ENCODE measurements at regions not wholly inside any gene's neighbourhood (a gene's known extent, or its start where the extent isn't known, plus 50 kb on each side); places are given as distances from the start of the nearest gene placed in this dataset.

DNA sequence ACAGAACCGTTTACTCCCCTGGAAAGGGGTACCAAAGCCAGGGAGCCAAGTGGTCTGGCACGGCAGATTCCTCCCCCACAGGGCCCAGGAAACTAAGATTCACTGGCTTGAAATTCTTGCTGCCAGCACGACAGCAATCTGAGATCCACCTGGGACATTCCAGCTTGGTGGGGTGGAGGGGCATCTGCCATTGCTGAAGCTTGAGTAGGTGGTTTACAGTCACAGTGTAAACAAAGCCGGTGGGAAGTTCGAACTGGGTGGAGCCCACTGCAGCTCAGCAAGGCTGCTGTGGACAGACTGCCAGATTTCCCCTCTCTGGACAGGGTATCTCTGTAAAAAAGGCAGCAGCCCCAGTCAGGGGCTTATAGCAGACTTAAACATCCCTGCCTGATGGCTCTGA is 901.7 kb upstream of the LRRTM1 start:
- CTCF ChIA-PET: no interaction called here
- no peaks in the 10 kb centered on the region for H3K27me3 Mint-ChIP-seq
- H3K4me1 Mint-ChIP-seq: no peaks in the 10 kb centered on the region
- no peak overlapping the region for H3K4me3 Mint-ChIP-seq
- H3K9me3 Mint-ChIP-seq: peaks cover 21% of the 10 kb centered on the region
- no peaks in the 10 kb centered on the region for H3K36me3 Mint-ChIP-seq
- DNase-seq: no peak
- H3K27ac Mint-ChIP-seq: no peak overlapping the region

DNA sequence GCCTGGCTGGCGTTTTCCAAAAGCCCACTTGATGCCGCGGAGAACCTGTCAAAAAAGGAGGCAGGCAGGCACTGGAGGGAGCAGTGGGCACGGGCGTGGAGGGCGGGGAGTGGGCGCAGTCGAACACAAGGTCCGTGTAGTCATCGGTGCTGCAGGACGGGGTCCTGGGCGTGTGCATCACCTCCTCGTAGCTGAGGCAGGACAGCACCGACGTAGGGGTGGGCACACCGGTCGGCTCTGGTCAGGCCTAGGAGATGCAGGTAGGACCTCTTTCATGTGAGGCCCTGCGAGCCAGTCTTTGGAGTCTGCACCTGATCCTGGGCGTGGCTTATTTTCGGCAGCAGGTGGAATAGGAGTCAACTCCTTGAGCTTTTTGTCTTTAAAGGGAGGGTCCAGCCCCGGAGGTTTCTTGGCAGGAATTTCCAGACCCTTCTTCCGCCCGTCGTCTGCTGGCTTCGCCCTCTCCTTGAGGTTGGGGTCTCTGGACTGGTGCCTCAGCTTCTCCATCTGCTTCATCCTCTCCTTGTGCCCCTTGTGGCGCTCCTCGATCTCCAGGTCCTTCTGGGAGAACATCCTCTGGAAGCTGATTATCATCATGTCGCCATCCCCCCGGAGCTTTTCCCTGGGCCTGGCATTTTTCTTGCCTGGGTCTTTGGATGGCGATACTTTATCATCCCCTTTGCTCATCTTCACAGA is 892.5 kb upstream of the LRRTM1 start:
- H3K27ac Mint-ChIP-seq: no peak overlapping the region

DNA sequence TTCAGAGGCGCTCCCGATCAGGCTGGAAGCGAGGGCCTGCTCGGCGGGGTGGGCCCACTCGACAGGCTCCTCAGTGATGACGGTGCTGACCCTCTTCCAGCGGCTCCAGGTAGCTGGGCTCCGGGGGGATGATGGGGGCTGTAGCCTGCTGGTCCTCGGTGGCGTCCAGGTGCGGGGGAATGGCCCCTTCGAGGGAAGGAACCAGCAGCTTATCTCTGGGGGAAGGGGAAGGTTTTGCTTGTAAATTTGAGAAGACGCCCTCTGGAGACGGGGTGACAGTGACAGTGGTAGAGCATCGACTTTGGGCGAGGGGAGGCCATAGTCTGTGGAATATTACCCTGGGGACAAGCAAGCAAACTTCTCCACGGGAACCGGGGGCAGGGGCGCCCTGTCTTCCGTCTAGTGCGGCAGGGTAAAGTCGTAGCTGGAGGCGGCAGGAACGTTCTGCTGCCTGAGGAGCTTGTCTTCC is 891.9 kb upstream of the LRRTM1 start:
- CTCF ChIA-PET: no interaction called here
- no peak overlapping the region for H3K27ac Mint-ChIP-seq
- H3K4me3 Mint-ChIP-seq: no peak overlapping the region
- no peaks in the 10 kb centered on the region for H3K27me3 Mint-ChIP-seq
- H3K4me1 Mint-ChIP-seq: no peaks in the 10 kb centered on the region
- peaks cover 17% of the 10 kb centered on the region for H3K9me3 Mint-ChIP-seq
- DNase-seq: no peak
- H3K36me3 Mint-ChIP-seq: no peaks in the 10 kb centered on the region

More for the DNA sequence above, 892.5 kb upstream of the LRRTM1 start:
- Mint-ChIP-seq H3K4me3 (no peak overlapping the region), H3K4me1 (no peaks in the 10 kb centered on the region), H3K36me3 (no peaks in the 10 kb centered on the region), H3K9me3 (peaks cover 17% of the 10 kb centered on the region), H3K27me3 (no peaks in the 10 kb centered on the region)
- CTCF ChIA-PET: no interaction called here
- no peak for DNase-seq

DNA sequence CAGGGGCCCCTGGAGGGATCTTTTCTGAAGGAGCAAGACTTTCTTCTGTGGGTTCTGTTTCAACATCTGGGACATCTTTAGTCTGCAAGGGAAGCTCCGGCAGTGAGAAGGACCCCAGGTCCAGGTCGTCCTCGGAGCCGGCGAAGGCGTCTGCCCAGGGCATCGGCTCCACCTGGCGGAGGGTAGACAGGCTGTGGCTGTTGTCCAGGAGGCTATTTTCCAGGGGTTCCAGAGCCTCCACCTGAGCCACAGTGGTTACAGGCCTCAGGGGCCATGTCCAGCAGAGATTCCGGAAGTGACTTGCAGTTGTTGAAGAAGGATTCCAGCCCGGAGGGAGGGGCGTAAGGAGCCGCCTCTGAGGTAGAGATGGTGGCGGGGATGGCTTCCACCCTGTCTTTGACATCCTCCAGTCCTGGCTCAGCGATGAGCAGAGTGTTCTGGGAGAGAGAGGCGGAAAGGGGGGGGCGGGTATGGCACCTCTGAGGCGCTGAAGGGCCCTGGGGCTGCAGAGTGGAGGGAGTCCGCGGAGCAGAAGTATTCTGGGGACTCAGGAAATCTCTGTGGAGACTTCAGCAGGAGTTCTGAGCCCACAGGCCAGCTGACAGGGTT is 891.3 kb upstream of the LRRTM1 start:
- Mint-ChIP-seq H3K9me3 (peaks cover 18% of the 10 kb centered on the region), H3K27ac (no peak overlapping the region), H3K36me3 (no peaks in the 10 kb centered on the region), H3K27me3 (no peaks in the 10 kb centered on the region), H3K4me1 (no peaks in the 10 kb centered on the region), H3K4me3 (no peak overlapping the region)
- no peak for DNase-seq
- CTCF ChIA-PET: no interaction called here

DNA sequence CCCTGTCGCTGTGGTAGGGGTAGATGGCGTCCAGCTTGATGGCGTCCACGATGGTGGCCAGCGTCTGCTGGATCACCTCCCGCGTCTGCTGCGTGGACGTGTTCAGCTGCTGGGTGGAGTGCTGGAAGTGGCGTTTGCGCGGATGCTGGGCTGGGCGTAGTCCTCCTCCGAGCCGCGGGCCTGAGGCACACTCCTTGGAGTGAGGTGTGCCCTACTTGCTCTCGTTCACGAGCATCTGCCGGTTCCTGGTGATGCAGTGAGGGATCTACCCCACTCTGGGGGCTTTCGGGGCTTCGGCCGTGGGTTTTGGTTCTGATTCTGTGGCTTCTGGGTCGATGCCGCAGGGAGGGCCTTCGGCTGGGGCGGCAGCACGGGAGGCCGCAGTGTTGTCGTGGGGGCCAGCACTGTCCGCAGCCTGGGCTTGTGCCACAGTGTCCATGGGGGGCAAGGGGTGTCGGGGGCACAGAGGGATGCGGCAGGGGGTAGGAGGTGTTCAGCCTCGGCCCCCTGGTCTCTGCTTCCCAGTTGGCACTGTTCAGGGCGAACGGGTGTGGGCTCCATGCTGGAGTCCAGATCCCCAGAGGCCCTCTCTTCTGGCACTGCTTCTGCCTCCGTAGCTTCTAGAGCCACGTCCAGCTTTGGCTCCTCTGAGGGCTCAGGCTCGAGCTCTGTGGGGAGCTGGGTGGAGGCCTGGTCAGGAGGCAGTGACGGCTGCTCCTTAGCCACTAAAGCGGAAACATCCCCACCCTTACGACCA is 890.6 kb upstream of the LRRTM1 start:
- Mint-ChIP-seq H3K27ac (no peak overlapping the region), H3K4me3 (no peak overlapping the region), H3K36me3 (no peaks in the 10 kb centered on the region), H3K27me3 (no peaks in the 10 kb centered on the region), H3K9me3 (peaks cover 21% of the 10 kb centered on the region), H3K4me1 (no peaks in the 10 kb centered on the region)
- CTCF ChIA-PET: no interaction called here
- DNase-seq: no peak

DNA sequence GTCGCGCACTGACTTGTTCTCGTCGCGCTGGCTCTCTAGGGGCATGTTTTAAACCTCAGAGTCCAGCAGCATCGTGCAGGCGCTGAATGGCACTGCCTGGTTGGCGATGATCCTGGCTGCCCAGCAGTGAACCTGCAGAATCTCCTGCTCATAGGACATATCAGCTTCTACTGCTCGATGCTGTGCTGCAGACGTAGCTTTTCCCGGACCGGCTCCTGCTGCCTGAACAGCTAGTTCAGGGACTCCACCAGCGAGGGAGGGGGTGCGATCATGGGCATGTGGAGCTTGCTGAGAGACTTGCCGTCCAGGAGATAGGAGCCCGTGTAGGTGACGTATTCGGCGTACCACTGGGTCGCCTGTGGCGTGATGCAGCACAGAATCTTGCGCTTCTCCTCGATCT is 890.0 kb upstream of the LRRTM1 start:
- H3K27ac Mint-ChIP-seq: no peak overlapping the region

DNA sequence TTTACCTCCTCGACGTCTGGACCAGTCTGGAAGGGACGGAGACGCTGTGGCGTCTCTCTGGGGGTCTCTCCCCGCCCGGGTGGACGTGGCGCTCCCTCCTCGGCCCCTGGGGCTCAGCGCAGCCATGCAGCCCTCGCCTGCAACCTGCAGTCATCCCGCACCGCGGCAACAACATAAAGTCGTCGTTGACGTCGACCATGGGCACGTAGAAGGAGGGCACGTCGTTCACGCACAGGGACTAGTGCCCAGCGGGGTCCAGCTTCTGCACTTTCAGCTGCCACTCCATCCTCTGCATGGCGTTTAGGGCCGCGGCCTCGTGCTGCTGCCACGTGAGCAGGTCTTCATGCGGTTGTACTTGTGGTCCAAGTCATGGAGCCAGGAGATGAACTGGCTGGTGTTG is 889.6 kb upstream of the LRRTM1 start:
- Mint-ChIP-seq H3K36me3 (no peaks in the 10 kb centered on the region), H3K4me3 (no peak overlapping the region), H3K27me3 (no peaks in the 10 kb centered on the region), H3K27ac (no peak overlapping the region), H3K9me3 (peaks cover 21% of the 10 kb centered on the region), H3K4me1 (no peaks in the 10 kb centered on the region)
- no peak for DNase-seq
- CTCF ChIA-PET: no interaction called here

More for the DNA sequence above, 890.0 kb upstream of the LRRTM1 start:
- H3K9me3 Mint-ChIP-seq: peaks cover 21% of the 10 kb centered on the region
- H3K4me3 Mint-ChIP-seq: no peak overlapping the region
- no peaks in the 10 kb centered on the region for H3K36me3 Mint-ChIP-seq
- DNase-seq: no peak
- H3K4me1 Mint-ChIP-seq: no peaks in the 10 kb centered on the region
- no peaks in the 10 kb centered on the region for H3K27me3 Mint-ChIP-seq
- CTCF ChIA-PET: no interaction called here

DNA sequence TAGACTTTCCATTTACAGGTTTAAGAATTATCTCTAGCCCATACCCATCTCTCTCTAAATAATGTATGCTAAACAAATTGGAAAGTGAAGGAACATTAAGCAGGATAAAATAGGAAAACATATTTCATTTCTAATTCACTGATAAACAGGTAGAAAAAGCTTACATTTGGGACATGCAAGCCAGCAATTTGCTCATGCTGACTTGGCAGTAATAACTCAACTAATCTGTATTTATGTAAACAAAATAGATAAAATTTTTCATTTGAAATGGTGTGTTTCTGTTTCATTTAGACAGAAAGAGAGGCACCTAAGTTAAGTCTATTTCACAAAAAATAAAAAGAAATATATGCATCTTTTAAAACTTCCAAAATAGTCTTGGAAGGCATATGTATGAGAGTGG is 877.3 kb upstream of the LRRTM1 start:
- H3K27ac Mint-ChIP-seq: no peak overlapping the region
- no peaks in the 10 kb centered on the region for H3K27me3 Mint-ChIP-seq

DNA sequence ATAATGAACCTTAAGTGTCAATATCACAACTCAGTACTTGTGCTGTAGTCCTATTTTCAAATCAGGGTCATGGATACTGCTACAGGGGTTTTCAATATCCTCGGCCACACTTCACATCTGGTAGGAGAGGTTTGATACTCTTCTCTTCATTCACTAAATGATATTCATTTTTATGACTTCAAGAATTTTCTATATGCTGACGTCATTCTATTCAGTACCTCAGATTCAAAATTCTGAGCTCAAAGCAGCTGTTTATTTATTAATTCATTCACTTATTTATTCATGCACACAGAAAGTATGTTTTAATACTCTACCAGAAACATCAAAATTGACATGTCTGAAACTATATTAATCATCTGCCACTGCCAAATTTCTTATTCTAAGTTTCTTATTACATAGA is 866.9 kb upstream of the LRRTM1 start:
- no peak for DNase-seq
- no peak overlapping the region for H3K4me3 Mint-ChIP-seq
- H3K36me3 Mint-ChIP-seq: no peaks in the 10 kb centered on the region
- H3K27me3 Mint-ChIP-seq: no peaks in the 10 kb centered on the region
- CTCF ChIA-PET: no interaction called here
- peaks cover 7% of the 10 kb centered on the region for H3K9me3 Mint-ChIP-seq
- H3K4me1 Mint-ChIP-seq: no peaks in the 10 kb centered on the region
- no peak overlapping the region for H3K27ac Mint-ChIP-seq

More for the DNA sequence above, 877.3 kb upstream of the LRRTM1 start:
- CTCF ChIA-PET: no interaction called here
- Mint-ChIP-seq H3K36me3 (no peaks in the 10 kb centered on the region), H3K9me3 (peaks cover 10% of the 10 kb centered on the region), H3K4me3 (no peak overlapping the region), H3K4me1 (no peaks in the 10 kb centered on the region)
- DNase-seq: no peak

DNA sequence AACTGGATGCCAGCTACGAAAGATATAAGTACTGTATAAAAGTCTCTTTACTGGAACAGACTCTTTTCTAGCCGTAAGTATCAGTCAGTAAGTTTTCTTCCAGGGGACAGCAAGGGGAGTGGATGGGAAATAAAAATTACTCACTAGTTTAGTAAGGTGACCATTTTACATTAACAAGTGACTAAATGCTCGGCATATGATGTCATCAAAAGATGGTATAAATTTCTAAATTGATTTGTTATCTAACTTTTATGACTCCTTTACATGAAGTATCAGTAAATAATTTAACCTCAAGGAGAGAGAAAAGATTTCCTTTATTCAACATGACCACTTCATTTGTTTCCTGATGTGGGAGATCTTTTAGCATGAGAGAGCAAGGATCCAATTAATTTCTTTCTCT is 859.0 kb upstream of the LRRTM1 start:
- no peak for DNase-seq
- no peaks in the 10 kb centered on the region for H3K27me3 Mint-ChIP-seq
- H3K36me3 Mint-ChIP-seq: no peaks in the 10 kb centered on the region
- CTCF ChIA-PET: no interaction called here
- no peak overlapping the region for H3K4me3 Mint-ChIP-seq
- peaks cover 8% of the 10 kb centered on the region for H3K9me3 Mint-ChIP-seq
- H3K4me1 Mint-ChIP-seq: no peaks in the 10 kb centered on the region
- H3K27ac Mint-ChIP-seq: no peak overlapping the region

DNA sequence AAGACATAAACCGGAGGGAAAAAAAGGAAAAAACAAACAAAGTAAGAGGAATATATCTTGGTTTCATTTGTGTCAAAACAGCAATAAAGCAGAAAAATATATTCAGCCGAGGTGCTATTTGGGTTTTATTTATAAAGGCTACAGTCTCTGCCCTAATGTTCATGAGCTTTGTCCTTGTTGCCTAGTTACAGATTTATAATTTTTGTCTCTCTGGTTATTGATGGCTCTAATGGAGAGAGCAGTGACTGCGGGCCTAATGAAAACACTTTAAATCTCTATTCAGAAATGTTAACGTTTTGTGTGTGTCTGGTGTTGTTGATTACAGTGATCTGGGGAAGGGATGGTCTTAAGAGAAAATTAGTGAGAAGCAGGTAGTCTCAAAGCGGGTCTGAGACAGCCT is 854.0 kb upstream of the LRRTM1 start:
- Mint-ChIP-seq H3K27me3 (no peaks in the 10 kb centered on the region), H3K4me1 (no peaks in the 10 kb centered on the region), H3K4me3 (no peak overlapping the region), H3K36me3 (no peaks in the 10 kb centered on the region), H3K27ac (no peak overlapping the region), H3K9me3 (peaks cover 12% of the 10 kb centered on the region)
- CTCF ChIA-PET: no interaction called here
- no peak for DNase-seq

DNA sequence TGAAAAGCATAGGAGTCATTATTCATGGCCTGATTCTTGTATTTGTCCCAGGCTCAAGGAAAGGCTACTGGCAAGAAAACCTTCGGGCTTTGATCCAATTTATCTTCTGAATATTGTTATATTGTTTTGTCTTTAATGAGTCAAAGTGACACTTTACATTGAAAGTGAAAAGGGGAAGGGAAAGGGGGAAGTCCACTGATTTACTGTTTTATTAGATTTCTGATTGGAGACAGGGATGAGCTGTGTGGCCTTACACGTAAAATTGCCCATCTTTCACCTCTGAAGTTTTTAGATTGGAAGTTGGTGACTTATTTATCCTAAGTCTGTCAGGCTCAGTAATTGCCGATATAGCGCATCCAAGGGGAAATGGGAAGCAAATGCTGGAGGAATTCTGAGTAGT is 843.8 kb upstream of the LRRTM1 start:
- CTCF ChIA-PET: no interaction called here
- H3K4me3 Mint-ChIP-seq: no peak overlapping the region
- H3K9me3 Mint-ChIP-seq: peaks cover 27% of the 10 kb centered on the region
- H3K4me1 Mint-ChIP-seq: no peaks in the 10 kb centered on the region
- H3K27me3 Mint-ChIP-seq: no peaks in the 10 kb centered on the region
- no peak for DNase-seq
- H3K27ac Mint-ChIP-seq: no peak overlapping the region
- no peaks in the 10 kb centered on the region for H3K36me3 Mint-ChIP-seq

DNA sequence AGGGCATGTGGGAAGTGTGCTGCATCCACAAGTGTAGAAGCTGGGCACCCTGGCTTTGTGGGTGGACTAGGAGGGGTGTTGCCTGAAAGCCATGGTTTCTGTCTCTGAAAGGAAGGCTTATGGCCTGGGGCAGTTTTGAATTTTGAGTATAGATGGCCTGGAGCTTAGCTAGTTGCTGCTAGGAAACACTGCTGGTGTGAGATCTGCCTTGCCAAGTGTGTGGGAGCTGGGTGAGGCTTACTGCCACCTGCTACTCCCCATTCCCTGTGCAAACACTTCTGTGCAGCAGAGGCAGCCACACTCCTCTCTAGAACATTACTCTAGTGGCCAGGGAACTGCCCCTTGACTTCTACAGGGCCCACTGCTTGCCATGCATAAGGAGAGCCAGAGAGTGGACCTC is 831.7 kb upstream of the LRRTM1 start:
- Mint-ChIP-seq H3K36me3 (no peaks in the 10 kb centered on the region), H3K27me3 (no peaks in the 10 kb centered on the region), H3K9me3 (peaks cover 6% of the 10 kb centered on the region), H3K27ac (no peak overlapping the region), H3K4me1 (no peaks in the 10 kb centered on the region), H3K4me3 (no peak overlapping the region)
- CTCF ChIA-PET: no interaction called here
- DNase-seq: no peak

DNA sequence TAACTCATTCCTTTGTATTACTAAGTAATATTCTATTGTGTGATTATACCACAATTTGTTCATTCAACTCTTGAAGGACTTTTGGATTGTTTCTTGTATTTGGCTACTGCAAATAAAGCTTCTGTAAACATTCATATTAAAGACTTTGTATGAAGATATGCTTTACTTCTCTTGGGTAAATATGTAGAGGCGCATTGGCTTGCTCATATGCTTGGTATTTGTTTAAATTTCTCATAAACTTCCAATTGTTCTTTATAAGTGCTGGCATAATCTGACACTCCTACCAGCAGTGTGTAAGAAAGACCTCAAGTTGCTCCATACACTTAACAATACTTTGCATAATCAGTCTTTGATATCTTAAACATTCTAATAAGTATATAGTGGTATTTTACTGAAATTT is 792.8 kb upstream of the LRRTM1 start:
- no peak overlapping the region for H3K27ac Mint-ChIP-seq
- CTCF ChIA-PET: no interaction called here
- H3K9me3 Mint-ChIP-seq: peaks cover 12% of the 10 kb centered on the region
- H3K36me3 Mint-ChIP-seq: no peaks in the 10 kb centered on the region
- DNase-seq: no peak
- H3K4me3 Mint-ChIP-seq: no peak overlapping the region
- H3K4me1 Mint-ChIP-seq: no peaks in the 10 kb centered on the region
- no peaks in the 10 kb centered on the region for H3K27me3 Mint-ChIP-seq

DNA sequence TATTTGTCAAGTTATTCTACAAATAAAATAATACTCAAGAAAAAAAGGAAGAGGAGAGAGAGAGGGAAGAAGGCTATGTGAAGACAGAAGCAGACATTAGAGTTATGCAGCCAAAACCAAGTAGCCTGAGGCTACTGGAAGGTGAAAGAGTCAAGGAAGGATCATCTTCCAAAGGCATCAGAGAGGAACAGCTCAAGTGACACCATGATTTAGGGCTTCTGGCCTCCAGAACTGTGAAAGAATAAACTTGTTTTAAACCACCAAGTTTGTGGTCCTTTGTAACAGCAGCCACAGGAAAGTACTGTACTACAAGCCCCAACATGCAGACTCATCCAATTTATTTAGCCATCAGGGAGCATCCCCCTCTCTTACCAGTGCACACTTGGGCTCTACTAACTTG is 788.5 kb upstream of the LRRTM1 start:
- Mint-ChIP-seq H3K27ac (no peak overlapping the region), H3K4me1 (no peaks in the 10 kb centered on the region), H3K4me3 (no peak overlapping the region), H3K36me3 (no peaks in the 10 kb centered on the region), H3K9me3 (peaks cover 6% of the 10 kb centered on the region), H3K27me3 (no peaks in the 10 kb centered on the region)
- DNase-seq: no peak
- CTCF ChIA-PET: no interaction called here
